ENCODE measurements at regions not wholly inside any gene's neighbourhood (a gene's known extent, or its start where the extent isn't known, plus 50 kb on each side); places are given as distances from the start of the nearest gene placed in this dataset.
"Not testable (repeated sequence)": the region's sequence is repeated elsewhere in the genome, so short reads cannot be mapped to it uniquely, and the experiment has no call there.

DNA sequence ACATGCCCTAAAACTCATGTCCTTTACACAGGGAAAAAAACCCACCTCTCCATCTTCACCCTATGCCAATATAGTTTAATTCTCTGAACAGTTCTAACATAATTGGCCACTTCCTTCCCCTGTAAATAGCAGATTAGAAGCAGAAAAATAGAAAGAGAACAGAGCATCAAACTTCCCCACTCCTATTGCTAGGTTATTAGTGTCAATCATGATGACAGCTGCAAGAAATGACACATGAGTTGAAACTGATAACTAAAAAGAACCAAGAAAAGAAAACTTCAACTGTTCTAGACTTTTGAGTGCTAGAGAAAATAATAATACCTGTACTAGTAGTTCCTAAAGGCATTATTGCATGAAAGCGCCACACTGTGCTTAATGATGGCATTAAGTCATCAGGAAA, 284.5 kb upstream of the TRPC5 start:
- DNase-seq (ENCODE audit: low read depth in 2 of 2): no peak

GRCh38 chrX:112359906-112360305, 277.3 kb upstream of the TRPC5 start:
- DNase-seq (ENCODE audit: low read depth in 2 of 2): no peak

- no peak for DNase-seq (ENCODE audit: low read depth in 2 of 2)
Observed at GRCh38 chrX:112355931-112356330, 273.4 kb upstream of the TRPC5 start.

GRCh38 chrX:112341598-112341997, 259.0 kb upstream of the TRPC5 start:
- DNase-seq (ENCODE audit: low read depth in 2 of 2): no peak

GRCh38 chrX:112313201-112313600, 230.6 kb upstream of the TRPC5 start:
- DNase-seq (ENCODE audit: low read depth in 2 of 2): no peak

DNA sequence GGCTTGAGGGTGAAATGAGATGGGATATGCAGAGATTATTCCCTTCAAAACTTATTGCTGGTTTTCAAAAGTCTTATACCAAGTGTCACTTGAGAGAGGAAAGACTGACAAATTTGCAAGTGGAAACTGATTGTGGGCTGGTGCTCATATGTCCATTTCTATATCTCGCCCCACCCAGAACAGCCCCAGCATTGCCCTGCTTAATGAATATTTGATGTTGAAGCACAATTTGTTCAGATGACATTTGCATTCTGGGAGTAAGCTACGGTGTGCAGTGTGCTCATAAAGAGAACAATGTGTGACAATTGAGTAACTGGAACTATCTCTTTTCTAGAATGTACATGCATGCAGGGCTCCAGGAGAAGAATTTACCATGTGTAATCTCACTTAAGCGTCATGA, 223.5 kb upstream of the TRPC5 start:
- no peak for DNase-seq (ENCODE audit: low read depth in 2 of 2)

- DNase-seq (ENCODE audit: low read depth in 2 of 2): no peak
Observed at GRCh38 chrX:112279940-112280339, 197.4 kb upstream of the TRPC5 start.

DNA sequence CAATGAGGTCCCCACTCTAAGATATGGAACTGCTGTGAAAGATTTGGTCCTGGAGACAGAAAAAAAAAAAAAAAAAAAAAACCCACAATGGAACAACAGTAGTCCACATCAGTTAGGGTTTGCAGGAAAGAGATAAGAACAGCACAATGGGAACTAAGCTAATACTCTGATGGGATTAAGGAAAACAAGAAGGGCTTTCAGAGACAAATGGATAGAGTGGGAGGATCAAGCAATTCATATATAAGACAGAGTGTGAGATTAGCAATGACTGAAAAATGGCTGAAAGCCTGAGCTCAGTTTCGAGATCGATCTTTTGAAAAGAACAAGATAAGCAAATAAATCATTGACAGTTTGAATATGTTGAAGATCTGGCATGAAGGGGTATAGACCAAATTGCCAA, 188.4 kb upstream of the TRPC5 start:
- DNase-seq (ENCODE audit: low read depth in 2 of 2): no peak

- no peak for DNase-seq (ENCODE audit: low read depth in 2 of 2)
Observed at GRCh38 chrX:112266136-112266535, 183.6 kb upstream of the TRPC5 start.

GRCh38 chrX:112259375-112259774, 176.8 kb upstream of the TRPC5 start:
- no peak for DNase-seq (ENCODE audit: low read depth in 2 of 2)

GRCh38 chrX:112254896-112255295, 172.3 kb upstream of the TRPC5 start:
- no peak for DNase-seq (ENCODE audit: low read depth in 2 of 2)

DNA sequence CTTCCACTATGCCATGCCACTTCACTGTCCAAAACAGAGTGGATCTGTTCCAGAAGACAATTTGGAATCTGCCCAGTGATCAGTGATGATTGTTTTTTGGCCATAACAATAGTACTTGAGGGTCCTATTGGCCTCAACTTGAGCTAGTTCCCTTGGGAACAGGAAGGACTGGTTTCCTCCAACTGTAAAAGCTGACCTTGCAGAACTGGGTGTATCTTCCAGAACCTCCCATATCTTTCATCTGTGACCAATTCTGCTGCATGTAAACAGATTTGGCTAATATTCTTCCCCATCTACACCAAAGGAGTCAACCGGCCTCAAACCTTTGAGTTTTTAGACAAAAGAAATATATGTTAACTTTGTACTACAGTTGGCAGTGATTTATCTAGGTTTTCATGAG, 165.1 kb upstream of the TRPC5 start:
- no peak for DNase-seq (ENCODE audit: low read depth in 2 of 2)

DNA sequence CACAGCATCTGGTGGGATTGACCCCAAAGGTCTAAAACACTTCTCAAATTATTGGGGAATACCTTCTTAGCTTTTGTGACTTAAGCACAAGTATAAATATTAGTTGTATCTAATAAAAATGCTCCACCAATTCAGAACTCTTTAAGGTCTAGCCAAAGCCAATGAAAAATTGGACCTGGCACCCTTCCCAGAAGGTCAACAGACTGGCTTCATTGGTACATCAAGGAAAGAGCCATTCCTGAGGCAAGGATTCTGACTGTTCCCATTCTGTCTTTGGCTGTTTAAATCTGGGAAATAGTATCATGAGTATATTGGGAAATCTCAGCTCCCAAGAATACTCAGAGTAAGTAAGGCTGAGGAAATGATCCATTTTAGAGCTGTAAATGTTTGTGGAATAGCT, 153.0 kb upstream of the TRPC5 start:
- no peak for DNase-seq (ENCODE audit: low read depth in 2 of 2)

DNA sequence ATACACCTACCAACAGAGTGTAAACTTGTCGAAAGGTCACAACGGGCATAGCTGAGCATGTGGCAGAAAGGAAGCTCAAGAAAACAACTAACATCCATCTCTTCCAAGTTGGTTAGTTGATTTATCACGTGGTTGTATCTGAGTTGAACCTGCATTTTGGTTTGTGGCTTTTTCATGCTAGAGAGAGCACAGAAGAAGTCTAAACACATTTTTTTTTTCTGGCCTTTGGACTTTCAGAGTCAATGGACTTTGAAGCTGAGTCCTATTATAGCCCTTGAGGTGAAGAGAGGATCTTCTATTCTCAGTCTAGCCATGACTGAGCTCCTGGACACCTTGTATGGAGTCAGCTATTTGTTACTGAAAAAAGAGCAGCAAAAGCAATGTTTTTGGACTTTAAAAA, 150.6 kb upstream of the TRPC5 start:
- no peak for DNase-seq (ENCODE audit: low read depth in 2 of 2)

- DNase-seq (ENCODE audit: low read depth in 2 of 2): not testable (repeated sequence)
Observed at GRCh38 chrX:112226795-112227194, 144.2 kb upstream of the TRPC5 start.

DNA sequence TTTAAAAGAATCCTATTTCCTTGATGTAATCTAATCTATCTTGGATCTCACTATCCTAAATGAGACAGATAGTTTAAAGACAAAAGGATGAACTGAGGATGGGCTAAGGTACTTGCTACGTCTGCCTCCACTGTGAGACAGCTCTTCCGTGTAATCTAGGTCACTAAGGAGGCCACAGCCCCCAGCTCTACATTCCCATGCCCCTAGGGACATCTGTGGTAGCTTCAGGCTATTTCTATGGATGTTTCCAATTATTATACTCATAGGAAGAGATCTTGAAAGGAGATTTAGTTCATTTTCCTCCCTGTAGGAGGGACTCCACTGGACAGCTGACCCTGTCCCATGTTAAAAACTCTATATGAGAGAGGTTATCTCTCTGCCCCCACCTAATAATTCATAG, 140.8 kb upstream of the TRPC5 start:
- DNase-seq (ENCODE audit: low read depth in 2 of 2): no peak

DNA sequence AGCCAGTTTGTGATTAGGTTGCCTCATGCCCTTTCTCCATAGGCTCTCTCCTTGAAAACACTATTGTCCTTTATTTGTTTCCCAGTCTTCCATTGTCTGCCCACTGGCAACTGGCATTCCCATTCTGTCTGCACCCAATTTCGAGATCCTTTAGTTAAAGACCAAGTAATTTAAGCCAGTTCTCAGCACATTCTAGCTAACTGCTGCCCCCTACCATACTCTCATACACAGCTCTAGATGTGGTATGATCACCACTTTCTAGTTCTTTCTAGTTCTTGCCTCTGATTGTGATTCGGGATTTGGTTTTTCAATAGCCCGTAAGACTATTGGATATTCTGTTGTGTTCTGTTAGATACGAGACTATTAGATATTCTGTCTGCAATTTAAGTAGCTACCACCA, 135.8 kb upstream of the TRPC5 start:
- no peak for DNase-seq (ENCODE audit: low read depth in 2 of 2)

- no peak for DNase-seq (ENCODE audit: low read depth in 2 of 2)
Observed at GRCh38 chrX:112211459-112211858, 128.9 kb upstream of the TRPC5 start.

- no peak for DNase-seq (ENCODE audit: low read depth in 2 of 2)
Observed at GRCh38 chrX:112197840-112198239, 115.3 kb upstream of the TRPC5 start.

DNA sequence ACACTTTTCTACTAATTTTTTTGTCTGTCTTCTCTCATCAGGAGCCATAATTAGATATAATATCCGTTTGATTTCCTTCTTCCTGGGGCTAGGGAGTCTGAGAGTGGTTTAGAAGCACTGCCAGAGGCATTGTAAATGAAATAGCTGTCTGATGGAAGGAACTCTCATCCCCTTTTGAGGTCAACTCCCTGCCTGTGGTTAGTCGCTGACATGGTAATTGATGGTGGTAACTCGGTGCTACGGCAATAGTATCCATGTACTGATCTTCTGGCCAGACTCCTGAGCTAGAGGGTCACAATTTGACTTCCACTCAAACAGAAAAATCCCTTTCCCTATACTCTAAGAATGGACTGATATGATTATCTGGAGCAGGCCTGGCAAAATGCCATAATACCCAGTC, 108.1 kb upstream of the TRPC5 start:
- no peak for DNase-seq (ENCODE audit: low read depth in 2 of 2)

GRCh38 chrX:112181361-112181760, 98.8 kb upstream of the TRPC5 start:
- DNase-seq (ENCODE audit: low read depth in 2 of 2): not testable (repeated sequence)

- no peak for DNase-seq (ENCODE audit: low read depth in 2 of 2)
Observed at GRCh38 chrX:112164420-112164819, 81.8 kb upstream of the TRPC5 start.

- DNase-seq (ENCODE audit: low read depth in 2 of 2): peak in 1 of 2 experiments; percentile 4
Observed at GRCh38 chrX:112163906-112164305, 81.3 kb upstream of the TRPC5 start.

GRCh38 chrX:112148397-112148796, 65.8 kb upstream of the TRPC5 start:
- DNase-seq (ENCODE audit: low read depth in 2 of 2): no peak

GRCh38 chrX:112147206-112147605, 64.6 kb upstream of the TRPC5 start:
- DNase-seq (ENCODE audit: low read depth in 2 of 2): no peak
